Left ventricle myocardium inferior (tissue), 1 donor: ENCODE measurements at regions not wholly inside any gene's neighbourhood (a gene's known extent, or its start where the extent isn't known, plus 50 kb on each side); places are given as distances from the start of the nearest gene placed in this dataset.

Source experiments
- DNase-seq: peaks from one replicate; pipeline ENCODE4 v3.0.0-alpha.2; 2020
- H3K27ac ChIP-seq: fragments of 200-600 bp; replicated peaks from 2 replicates; pipeline ENCODE4 v1.8.0; 2021
- H3K27me3 ChIP-seq: fragments of 200-600 bp; 2 replicates; pipeline ENCODE4 v1.8.0; 2021; ENCODE audit warnings: low read depth
- H3K36me3 ChIP-seq: fragments of 200-600 bp; 2 replicates; pipeline ENCODE4 v1.8.0; 2021
- H3K4me1 ChIP-seq: fragments of 200-600 bp; 2 replicates; pipeline ENCODE4 v1.8.0; 2021
- H3K4me3 ChIP-seq: fragments of 200-600 bp; 2 replicates; pipeline ENCODE4 v1.8.0; 2021; ENCODE audit warnings: mild to moderate bottlenecking, moderate library complexity
- H3K9me3 ChIP-seq: fragments of 200-600 bp; replicated peaks from 2 replicates; pipeline ENCODE4 v1.8.0; 2021
- CTCF ChIP-seq: fragments of 200-600 bp; IDR thresholded peaks from 2 replicates; pipeline ENCODE4 v1.8.0; 2021; ENCODE audit warnings: antibody characterized with exemption, mild to moderate bottlenecking, borderline replicate concordance
- intact Hi-C: fragments of 100-400 bp; cut with micrococcal nuclease; formaldehyde crosslinking; loops from one replicate; pipeline ENCODE4 v1.11.0; 2022
- donor health status: DM: no; HTN: yes; CAD: no; lungs with severe emphysema.

DNA sequence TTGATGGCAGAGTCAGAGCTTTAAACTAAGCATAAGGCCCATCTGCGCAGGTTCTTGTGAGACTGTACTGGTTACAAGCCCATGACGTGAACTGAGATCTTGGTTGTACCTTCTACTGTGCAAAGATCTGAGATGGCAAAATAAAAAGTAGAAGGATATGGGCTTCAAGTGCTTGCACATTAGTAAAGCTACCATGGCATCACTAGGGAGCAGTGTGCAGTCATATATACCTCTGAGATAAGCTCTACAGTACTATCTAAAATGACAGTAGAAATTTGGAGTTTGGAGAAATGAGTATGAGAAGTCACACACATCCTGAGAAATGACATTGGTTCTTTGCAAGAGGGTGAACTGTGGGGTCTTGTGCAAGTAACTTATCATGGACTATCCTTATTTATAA, 408.2 kb upstream of the PRR16 start:
- Histone ChIP-seq H3K4me1 (peaks cover 44% of the 10 kb centered on the region), H3K9me3 (no peaks in the 10 kb centered on the region), H3K4me3 (no peak overlapping the region), H3K27me3 (no peaks in the 10 kb centered on the region), H3K36me3 (no peaks in the 10 kb centered on the region), H3K27ac (peak overlapping the region; percentile 83)
- DNase-seq = no peak
- TF ChIP-seq CTCF = peak; percentile 37
- intact Hi-C loops = loop anchor here (5.0 kb wide), 1 partner anchor 411 kb away; no protein-coding TSS in a partner anchor

DNA sequence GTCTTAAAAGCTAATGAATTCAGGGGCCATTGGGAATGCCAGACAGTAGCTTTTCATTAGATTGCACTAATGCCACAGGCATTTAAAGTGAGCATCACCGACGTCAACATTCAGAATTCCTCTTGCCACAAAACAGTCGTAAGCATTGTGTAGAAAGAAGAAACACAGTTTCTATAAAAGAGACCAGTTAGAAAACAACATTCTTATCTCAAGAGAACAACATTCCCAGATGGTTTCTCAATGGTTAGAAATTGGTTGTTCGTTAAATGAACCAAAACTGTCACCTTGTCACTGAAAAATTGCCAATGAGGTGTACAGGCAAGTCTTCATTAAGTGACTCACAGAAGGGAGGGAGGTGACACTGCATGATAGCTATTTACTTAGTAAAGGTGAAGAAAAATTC, 401.6 kb upstream of the PRR16 start:
- intact Hi-C loops = no loop called here
- Histone ChIP-seq H3K27ac (no peak overlapping the region), H3K4me1 (peaks cover 14% of the 10 kb centered on the region), H3K4me3 (no peak overlapping the region), H3K9me3 (no peaks in the 10 kb centered on the region), H3K27me3 (no peaks in the 10 kb centered on the region), H3K36me3 (no peaks in the 10 kb centered on the region)
- no peak for TF ChIP-seq CTCF
- DNase-seq = no peak

DNA sequence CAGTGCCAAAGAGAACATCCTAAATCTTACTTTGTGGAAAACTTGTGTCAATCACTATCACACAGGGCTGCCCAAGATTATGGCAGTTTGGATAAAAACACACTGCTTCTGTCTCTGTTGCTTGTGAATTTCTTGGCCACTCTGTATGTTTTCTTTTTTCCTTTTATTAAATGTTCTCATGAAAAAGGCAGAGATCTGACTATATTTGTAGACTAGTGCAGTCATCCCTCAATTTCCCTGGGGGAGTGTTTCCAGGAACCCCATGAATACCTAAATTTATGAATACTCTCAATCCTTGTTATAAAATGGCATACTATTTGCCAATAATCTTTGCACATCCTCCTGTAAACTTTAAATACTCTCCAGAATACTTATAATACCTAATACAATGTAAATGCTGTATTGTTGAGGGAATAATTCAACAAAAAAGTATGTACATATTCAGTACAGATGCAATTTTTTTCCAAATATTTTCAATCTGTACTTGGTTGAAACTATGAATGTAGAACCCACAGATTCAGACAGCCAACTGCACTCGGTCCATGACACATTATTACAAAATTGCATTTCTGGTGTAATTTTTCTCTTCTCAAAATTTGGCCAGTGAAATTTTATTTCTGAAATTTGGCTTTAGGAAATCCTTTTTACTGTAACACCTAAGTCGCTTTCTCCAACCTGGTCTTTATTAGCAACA, 391.9 kb upstream of the PRR16 start:
- Histone ChIP-seq H3K4me1 (peaks cover 13% of the 10 kb centered on the region), H3K9me3 (no peaks in the 10 kb centered on the region), H3K27ac (peak overlapping the region; percentile 47), H3K36me3 (no peaks in the 10 kb centered on the region), H3K4me3 (no peak overlapping the region), H3K27me3 (no peaks in the 10 kb centered on the region)
- DNase-seq = no peak
- TF ChIP-seq CTCF = no peak
- intact Hi-C loops = no loop called here

GRCh38 chr5:120073722-120074121, 390.4 kb upstream of the PRR16 start:
- no peaks in the 10 kb centered on the region for H3K9me3 ChIP-seq
- H3K36me3 ChIP-seq = no peaks in the 10 kb centered on the region
- no peak for DNase-seq
- no peaks in the 10 kb centered on the region for H3K27me3 ChIP-seq
- intact Hi-C loops = no loop called here
- H3K4me3 ChIP-seq = no peak overlapping the region
- H3K4me1 ChIP-seq = peaks cover 12% of the 10 kb centered on the region
- H3K27ac ChIP-seq = no peak overlapping the region
- no peak for TF ChIP-seq CTCF

DNA sequence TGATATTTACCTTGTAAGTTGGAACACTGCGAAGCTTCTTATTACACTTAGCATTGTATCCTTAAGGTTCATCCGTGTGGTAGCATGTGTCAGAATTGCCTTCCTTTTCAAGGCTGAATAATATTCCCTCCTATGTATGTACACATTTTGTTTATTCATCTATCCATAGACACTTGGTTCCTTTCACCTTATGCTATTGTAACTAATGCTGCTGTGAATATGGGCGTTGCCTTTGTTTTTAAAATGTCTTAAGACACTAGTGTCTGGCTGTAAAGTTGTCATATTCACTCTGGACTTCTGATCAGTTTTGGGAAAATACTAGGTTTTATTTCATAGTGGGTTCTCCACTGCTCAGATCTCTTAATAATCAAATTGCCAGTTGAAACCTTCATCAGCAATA, 383.3 kb upstream of the PRR16 start:
- DNase-seq = no peak
- no peaks in the 10 kb centered on the region for H3K27me3 ChIP-seq
- no peaks in the 10 kb centered on the region for H3K9me3 ChIP-seq
- H3K36me3 ChIP-seq = no peaks in the 10 kb centered on the region
- H3K4me1 ChIP-seq = no peaks in the 10 kb centered on the region
- TF ChIP-seq CTCF = no peak
- no peak overlapping the region for H3K27ac ChIP-seq
- no peak overlapping the region for H3K4me3 ChIP-seq
- intact Hi-C loops = no loop called here
